ENCODE measurements at regions not wholly inside any gene's neighbourhood (a gene's known extent, or its start where the extent isn't known, plus 50 kb on each side); places are given as distances from the start of the nearest gene placed in this dataset.
A peak's percentile ranks its signal among the peaks of the same experiment; 100 is the strongest.

GRCh38 chr3:111012388-111013248 is 59.0 kb upstream of the NECTIN3 start:
- Histone ChIP-seq H3K36me3 (no peaks in the 10 kb centered on the region), H3K27me3 (ENCODE audit: insufficient read depth, low read depth, severe bottlenecking) (no peaks in the 10 kb centered on the region), H3K4me3 (ENCODE audit: low read depth, low read length) (no peak overlapping the region), H3K27ac (no peak overlapping the region), H3K9me3 (ENCODE audit: severe bottlenecking) (no peaks in the 10 kb centered on the region)
- DNase-seq, result peak; percentile 64
- peak; percentile 72 for TF ChIP-seq CTCF (IDR thresholded peaks at IDR 0.05; ENCODE audit: low read depth, low read length)

Data from WERI-Rb-1 (cell line).